ENCODE measurements at regions not wholly inside any gene's neighbourhood (a gene's known extent, or its start where the extent isn't known, plus 50 kb on each side); places are given as distances from the start of the nearest gene placed in this dataset.

DNA sequence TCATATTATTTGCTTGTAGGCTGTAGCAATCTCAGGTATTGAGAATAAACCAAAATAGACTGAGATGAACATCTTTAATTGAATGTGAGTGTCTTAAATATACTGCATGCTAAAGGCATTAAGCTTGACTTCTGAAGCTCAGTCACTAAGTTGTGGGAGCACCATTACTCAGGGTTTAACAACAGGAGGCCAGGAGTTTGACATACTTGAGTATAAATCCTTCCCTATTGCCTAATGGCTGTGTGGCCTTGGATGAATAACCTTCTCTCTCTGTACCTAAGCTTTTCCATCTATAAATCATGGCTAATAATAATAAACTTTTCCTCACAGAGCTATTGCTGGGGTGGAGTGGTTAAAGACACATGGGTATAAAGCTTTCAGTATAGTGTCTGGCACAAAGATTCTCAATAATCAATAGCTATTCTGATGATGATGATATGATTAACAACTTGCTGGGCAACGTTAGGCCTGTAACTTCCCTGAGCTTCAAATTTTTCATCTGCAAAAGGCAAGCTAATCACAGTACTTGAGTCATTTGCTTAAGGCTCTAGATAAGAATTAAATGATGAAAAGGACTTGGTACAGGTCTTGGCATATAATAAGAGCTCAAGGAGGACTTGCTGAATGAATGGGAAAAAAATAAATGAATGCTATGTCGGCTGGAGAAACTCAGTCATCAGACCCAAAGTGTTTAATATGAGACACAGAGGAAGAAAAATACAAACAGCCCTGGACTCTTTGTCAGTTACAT lies 174.0 kb upstream of the IL12B start (continued):
- TF ChIP-seq MLLT1 (IDR thresholded peaks at IDR 0.05) (no peak), PAX5 (IDR thresholded peaks at IDR 0.05; ENCODE audit: borderline replicate concordance, low read depth, low read length) (no peak), TCF12 (IDR thresholded peaks at IDR 0.05; ENCODE audit: low read depth, low read length) (no peak), MXI1 (IDR thresholded peaks at IDR 0.05; ENCODE audit: low read depth, low read length) (no peak), ZNF24 (IDR thresholded peaks at IDR 0.05) (no peak), IKZF2 (IDR thresholded peaks at IDR 0.05) (no peak)

- 65% methylated on average over 7 of the region's 7 CpGs for WGBS (ENCODE audit: insufficient coverage, insufficient replicate concordance, low lambda C conversion rate, missing lambda C conversion rate)
- Histone ChIP-seq H3K4me3 (no peak overlapping the region), H4K20me1 (ENCODE audit: control insufficient read depth, insufficient read depth) (no peaks in the 10 kb centered on the region), H3K4me2 (ENCODE audit: control insufficient read depth, insufficient read depth) (no peak overlapping the region), H3K36me3 (ENCODE audit: control insufficient read depth in 2 of 2, insufficient read depth in 2 of 2, low read length in 1 of 2) (no peaks in the 10 kb centered on the region), H3K9me3 (replicated peaks; ENCODE audit: control insufficient read depth, insufficient read depth, low read length) (no peaks in the 10 kb centered on the region), H3K4me1 (ENCODE audit: control insufficient read depth, insufficient read depth, low read length) (no peaks in the 10 kb centered on the region), H3K79me2 (ENCODE audit: control insufficient read depth, insufficient read depth, low read length) (no peaks in the 10 kb centered on the region), H3K9ac (ENCODE audit: control insufficient read depth, insufficient read depth, low read length) (no peak overlapping the region), H2AFZ (ENCODE audit: control insufficient read depth, low read depth, low read length) (no peak overlapping the region; the same call in 1 of the 2 replicates), H3K27me3 (replicated peaks in 1 of 2; ENCODE audit: control insufficient read depth in 2 of 2, insufficient read depth in 2 of 2, low read length in 1 of 2) (no peaks in the 10 kb centered on the region), H3K27ac (ENCODE audit: control insufficient read depth, insufficient read depth) (no peak overlapping the region)
- BruUV-seq (replicated peaks), result no TSS peak
- no peak for DNase-seq (ENCODE audit: low read depth, low spot score)
- TF ChIP-seq SRF (IDR thresholded peaks at IDR 0.05; ENCODE audit: low read depth in 2 of 2, low read length in 2 of 2) (0 out of 4 replicates have a peak, but pooled peaks of 1 of the 2 experiments have one; percentile 41), POLR2A (IDR thresholded peaks at IDR 0.05; ENCODE audit: low read depth, low read length) (no peak)
- in situ Hi-C loops (cut with MboI), result no loop called here
- intact Hi-C loops (cut with micrococcal nuclease; ENCODE audit: unreplicated experiment), result no loop called here
- ATAC-seq, result peak; percentile 61
- CTCF ChIA-PET, result interaction anchor here (1.2 kb wide), 1 partner anchor 11 kb away, joined by 8 read pairs; no protein-coding TSS in a partner anchor
- SMC1A ChIA-PET (ENCODE audit: uncharacterized antibody, unreplicated experiment), result interaction anchor here (0.9 to 1.7 kb wide), 4 partner anchors 11 to 408 kb away, joined by 3 to 9 read pairs (median 3); no protein-coding TSS in a partner anchor
- FAIRE-seq, result no peak
- RAD21 ChIA-PET (ENCODE audit: unreplicated experiment), result no interaction called here
- POLR2A ChIA-PET, result interaction anchor here (0.5 kb wide), 1 partner anchor 11 kb away, joined by 5 read pairs; no protein-coding TSS in a partner anchor
Observed at GRCh38 chr5:159504857-159505304, 174.6 kb upstream of the IL12B start.

Data from GM12878 (cell line).